ENCODE measurements at regions not wholly inside any gene's neighbourhood (a gene's known extent, or its start where the extent isn't known, plus 50 kb on each side); places are given as distances from the start of the nearest gene placed in this dataset.

- Histone ChIP-seq H3K9me1 (ENCODE audit: insufficient read depth, low read length) (no peaks in the 10 kb centered on the region), H3K9ac (ENCODE audit: low read depth, low read length) (no peak overlapping the region), H3K23ac (ENCODE audit: low read depth, low read length) (no peak overlapping the region), H3K27me3 (ENCODE audit: control insufficient read depth, insufficient read depth, low read length) (no peaks in the 10 kb centered on the region), H3K4ac (ENCODE audit: low read depth, low read length) (no peak overlapping the region), H2AK5ac (ENCODE audit: low read depth, low read length) (no peak overlapping the region), H3K79me1 (ENCODE audit: low read depth in 1 of 2, low read length in 2 of 2) (no peaks in the 10 kb centered on the region), H4K20me1 (ENCODE audit: insufficient read depth, low read length) (no peaks in the 10 kb centered on the region), H3K36me3 (ENCODE audit: control insufficient read depth, insufficient read depth, low read length) (no peaks in the 10 kb centered on the region), H2BK15ac (ENCODE audit: low read depth, low read length) (no peak overlapping the region), H3K4me2 (ENCODE audit: low read depth, low read length) (no peak overlapping the region), H3K4me3 (ENCODE audit: insufficient read depth, low read depth, low read length) (no peak overlapping the region), H3K9me3 (ENCODE audit: control insufficient read depth, insufficient read depth, low read length) (no peaks in the 10 kb centered on the region), H2BK20ac (ENCODE audit: low read depth, low read length) (no peak overlapping the region), H2BK5ac (ENCODE audit: low read depth, low read length, poor library complexity, severe bottlenecking) (no peak overlapping the region), H4K91ac (ENCODE audit: insufficient read depth, low read depth, low read length) (no peak overlapping the region), H2BK120ac (ENCODE audit: low read depth, low read length) (no peak overlapping the region), H3K18ac (ENCODE audit: low read depth, low read length) (no peak overlapping the region), H4K8ac (ENCODE audit: low read depth in 2 of 2, low read length in 2 of 2) (no peak overlapping the region), H4K5ac (ENCODE audit: low read depth, low read length) (no peak overlapping the region), H3K27ac (ENCODE audit: insufficient read depth, low read length) (no peak overlapping the region), H3K56ac (ENCODE audit: extremely low read depth, insufficient read depth, low read length) (no peak overlapping the region), H2AFZ (replicated peaks; ENCODE audit: low read length, poor library complexity) (no peak overlapping the region), H3K14ac (replicated peaks; ENCODE audit: low read depth, low read length) (no peak overlapping the region), H2AK9ac (replicated peaks; ENCODE audit: low read depth, low read length, poor library complexity) (no peak overlapping the region), H3K4me1 (ENCODE audit: control insufficient read depth, insufficient read depth, low read length) (no peaks in the 10 kb centered on the region)
- dilution Hi-C loops (cut with HindIII; ENCODE audit: low sequenced_read_pairs, unreplicated experiment): no loop called here
- WGBS, 2 experiments (ENCODE audit: extremely low coverage in 2 of 2, insufficient read length in 1 of 2): 88% methylated on average over 3 of the region's 5 CpGs; no CpG with 5 or more reads in 1 of the 2 experiments
- ATAC-seq (ENCODE audit: low read depth) (no peak), DNase-seq (no peak)
- POLR2A ChIA-PET (ENCODE audit: unreplicated experiment): no interaction called here
- CTCF ChIA-PET: interaction anchor here (1.3 kb wide), 1 partner anchor 24 kb away, joined by 3 read pairs; no protein-coding TSS in a partner anchor
- intact Hi-C loops (cut with micrococcal nuclease): no loop called here
- BruUV-seq (replicated peaks): no TSS peak
- TF ChIP-seq MAFK (IDR thresholded peaks at IDR 0.05; ENCODE audit: low read depth, low read length) (no peak), RFX5 (IDR thresholded peaks at IDR 0.05; ENCODE audit: low read depth, low read length) (no peak), NFE2L2 (IDR thresholded peaks at IDR 0.05; ENCODE audit: low read depth, low read length) (no peak), MAZ (IDR thresholded peaks at IDR 0.05; ENCODE audit: borderline replicate concordance, low read depth, low read length) (no peak), SMC3 (IDR thresholded peaks at IDR 0.05; ENCODE audit: low read depth, low read length) (no peak)
- TF ChIP-seq, protein P1, sequence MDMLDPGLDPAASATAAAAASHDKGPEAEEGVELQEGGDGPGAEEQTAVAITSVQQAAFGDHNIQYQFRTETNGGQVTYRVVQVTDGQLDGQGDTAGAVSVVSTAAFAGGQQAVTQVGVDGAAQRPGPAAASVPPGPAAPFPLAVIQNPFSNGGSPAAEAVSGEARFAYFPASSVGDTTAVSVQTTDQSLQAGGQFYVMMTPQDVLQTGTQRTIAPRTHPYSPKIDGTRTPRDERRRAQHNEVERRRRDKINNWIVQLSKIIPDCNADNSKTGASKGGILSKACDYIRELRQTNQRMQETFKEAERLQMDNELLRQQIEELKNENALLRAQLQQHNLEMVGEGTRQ (IDR thresholded peaks at IDR 0.05; ENCODE audit: low read depth, low read length): no peak
- in situ Hi-C loops (cut with MboI; ENCODE audit: low sequenced_read_pairs): no loop called here
Measured at GRCh38 chr21:25254491-25255174, 352.6 kb downstream of the MRPL39 start.

All from IMR-90 (cell line).